HCT116 (cell line): ENCODE measurements at regions not wholly inside any gene's neighbourhood (a gene's known extent, or its start where the extent isn't known, plus 50 kb on each side); places are given as distances from the start of the nearest gene placed in this dataset.

ENCODE experiments used
- ATAC-seq: fragments of 200-7000 bp; cut with Tn5 transposase; 2 replicates; pipeline ENCODE4 v1.9.1; 2020; ENCODE audit warnings: mild to moderate bottlenecking, moderate library complexity
- BruUV-seq: library from RNA; stranded (reverse); fragments of 400-500 nt; replicated peaks from 2 replicates; lab custom pipeline; 2021; lab: Mats Ljungman, UMichigan
- CTCF ChIA-PET: fragments of 300-600 bp; sonication (Branson Sonifier 250); formaldehyde crosslinking; loops from one replicate; lab custom pipeline; 2021; ENCODE audit warnings: antibody characterized with exemption; lab: Charles Lee
- POLR2A ChIA-PET: fragments of 300-600, 350-600 bp; sonication (Branson Sonifier 250); formaldehyde crosslinking; loops from one replicate; lab custom pipeline; 2021; ENCODE audit warnings: antibody characterized with exemption; lab: Charles Lee
- RAD21 ChIA-PET, 2 experiments: fragments of 300-600 bp; sonication (Branson Sonifier 250); formaldehyde crosslinking; loops; one replicate each; lab custom pipeline; 2023; ENCODE audit warnings: low total read pairs in 2 of 2; ENCODE audit not compliant: uncharacterized antibody in 2 of 2, unreplicated experiment in 2 of 2, low non-redundant PET in 1 of 2; lab: Charles Lee
- DNase-seq: peaks from one replicate; pipeline ENCODE4 v3.0.0-alpha.2; 2010; ENCODE audit warnings: low read depth, low spot score
- H2AFZ ChIP-seq: fragments of 200-600 bp; shearing (Covaris generic), sonication (generic); 2 replicates; pipeline ENCODE4 v1.6.1; 2017; ENCODE audit warnings: low read depth, mixed run types, mixed read lengths, antibody characterized with exemption, low read length; ENCODE audit not compliant: poor library complexity, severe bottlenecking
- H3K27ac ChIP-seq: 2 replicates; pipeline ENCODE4 v1.5.1; 2012; ENCODE audit warnings: low read depth, low read length
- H3K27me3 ChIP-seq: fragments of 200-600 bp; sonication (generic); 2 replicates; pipeline ENCODE4 v1.6.1; 2016; ENCODE audit warnings: mixed run types, low read length, mixed read lengths; ENCODE audit not compliant: insufficient read depth
- H3K36me3 ChIP-seq, 2 experiments: fragments of 200-500 bp in 1 of 2; fragments of 200-600 bp in 1 of 2; sonication (Bioruptor generic) in 1 of 2; sonication (generic) in 1 of 2; 2 replicates each; pipeline versions ENCODE4 v1.5.1 to v1.6.1; 2014 to 2016; ENCODE audit warnings: low read length in 2 of 2, inconsistent platforms in 1 of 2, mixed read lengths in 1 of 2, mixed run types in 1 of 2; ENCODE audit not compliant: insufficient read depth in 2 of 2, control insufficient read depth in 1 of 2
- H3K4me1 ChIP-seq, 2 experiments: fragments of 200-600 bp in 1 of 2; sonication (generic) in 1 of 2; 2 replicates each; pipeline versions ENCODE4 v1.5.1 to v1.6.1; 2012 to 2017; ENCODE audit warnings: low read length in 2 of 2, inconsistent platforms in 1 of 2, mild to moderate bottlenecking in 1 of 2, mixed read lengths in 1 of 2, mixed run types in 1 of 2, moderate library complexity in 1 of 2; ENCODE audit not compliant: insufficient read depth in 2 of 2, control insufficient read depth in 1 of 2
- H3K4me2 ChIP-seq: fragments of 200-600 bp; sonication (generic); 2 replicates; pipeline ENCODE4 v1.6.1; 2017; ENCODE audit warnings: mixed run types, low read length, mixed read lengths
- H3K4me3 ChIP-seq, 2 experiments: fragments of 200-600 bp in 1 of 2; sonication (generic) in 1 of 2; replicated peaks in 1 of 2; 2 replicates each; pipeline ENCODE4 v1.5.1; 2011 to 2016; ENCODE audit warnings: low read length in 2 of 2, control low read depth in 1 of 2, low read depth in 1 of 2, mild to moderate bottlenecking in 1 of 2, mixed read lengths in 1 of 2, mixed run types in 1 of 2
- H3K79me2 ChIP-seq: fragments of 200-600 bp; sonication (generic); 2 replicates; pipeline ENCODE4 v1.6.1; 2017; ENCODE audit warnings: mild to moderate bottlenecking, mixed run types, low read length, moderate library complexity, mixed read lengths; ENCODE audit not compliant: insufficient read depth
- H3K9ac ChIP-seq: fragments of 200-600 bp; sonication (generic); 2 replicates; pipeline ENCODE4 v1.6.1; 2016; ENCODE audit warnings: low read length, mixed read lengths
- H3K9me2 ChIP-seq: fragments of 200-600 bp; sonication (generic), shearing (Covaris generic); 2 replicates; pipeline ENCODE4 v1.6.1; 2017; ENCODE audit warnings: mixed run types, mild to moderate bottlenecking, moderate library complexity; ENCODE audit not compliant: insufficient read depth
- H3K9me3 ChIP-seq, 2 experiments: fragments of 200-500 bp in 1 of 2; fragments of 200-600 bp in 1 of 2; sonication (Bioruptor generic) in 1 of 2; sonication (generic) in 1 of 2; 2 replicates each; pipeline ENCODE4 v1.6.1; 2014 to 2017; ENCODE audit warnings: low read length in 2 of 2, mixed read lengths in 2 of 2, inconsistent platforms in 1 of 2, low read depth in 1 of 2, mild to moderate bottlenecking in 1 of 2, mixed run types in 1 of 2, moderate library complexity in 1 of 2; ENCODE audit not compliant: control insufficient read depth in 1 of 2, insufficient read depth in 1 of 2
- H4K20me1 ChIP-seq: fragments of 200-600 bp; sonication (generic), shearing (Covaris generic); 2 replicates; pipeline ENCODE4 v1.6.1; 2017; ENCODE audit warnings: mixed run types, mild to moderate bottlenecking, moderate library complexity; ENCODE audit not compliant: insufficient read depth
- CBX3 ChIP-seq: IDR thresholded peaks from 2 replicates; pipeline ENCODE4 v1.6.1; 2012; ENCODE audit warnings: low read depth
- POLR2A ChIP-seq: IDR thresholded peaks from 2 replicates; pipeline ENCODE4 v1.7.0; 2011; ENCODE audit warnings: borderline replicate concordance; ENCODE audit not compliant: insufficient read depth, insufficient read length; ENCODE audit errors: extremely low read depth
- RAD21 ChIP-seq: IDR thresholded peaks from 2 replicates; pipeline ENCODE4 v1.6.1; 2012; ENCODE audit warnings: low read depth, mild to moderate bottlenecking
- SIN3A ChIP-seq: IDR thresholded peaks from 2 replicates; pipeline ENCODE4 v1.6.1; 2012; ENCODE audit warnings: low read depth
- ZFX ChIP-seq: fragments of 450-650 bp; IDR thresholded peaks from 2 replicates; pipeline ENCODE4 v1.6.1; 2017
- intact Hi-C: fragments of 100-400 bp; cut with micrococcal nuclease; formaldehyde crosslinking; loops from 2 replicates; pipeline ENCODE4 v1.10.0; 2022

DNA sequence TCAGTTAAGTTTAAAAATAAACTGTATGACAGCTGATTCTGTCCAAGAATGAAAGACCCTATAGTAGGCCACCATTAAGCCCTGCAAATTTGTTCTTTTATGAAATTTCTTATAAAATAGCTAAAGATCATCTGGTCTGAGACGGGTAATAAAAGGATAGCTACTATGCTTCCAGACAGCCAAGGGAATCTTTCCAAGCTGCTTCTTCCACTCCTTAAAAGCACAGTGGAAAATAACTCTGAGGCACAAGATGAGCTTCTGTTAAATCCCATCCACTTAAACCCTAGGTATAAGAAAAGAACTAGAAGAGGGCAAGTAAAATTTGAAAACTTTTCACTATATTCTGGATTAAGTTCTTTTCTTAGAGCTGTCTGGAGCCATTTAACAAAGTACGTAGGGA is 194.3 kb downstream of the CAPZA3 start:
- no peaks in the 10 kb centered on the region; a peak in 1 of 4 replicates for H3K9me3 ChIP-seq
- no peak for DNase-seq
- no peak overlapping the region for H3K27ac ChIP-seq
- POLR2A ChIA-PET, result no interaction called here
- no peak for ATAC-seq
- CTCF ChIA-PET, result no interaction called here
- no peak for TF ChIP-seq SIN3A
- no peak for TF ChIP-seq ZFX
- TF ChIP-seq CBX3, result no peak
- intact Hi-C loops, result no loop called here
- no TSS peak for BruUV-seq
- no peaks in the 10 kb centered on the region for H3K36me3 ChIP-seq
- H3K9me2 ChIP-seq, result no peaks in the 10 kb centered on the region
- no peak overlapping the region for H3K4me3 ChIP-seq
- no peaks in the 10 kb centered on the region for H3K79me2 ChIP-seq
- no peaks in the 10 kb centered on the region for H3K27me3 ChIP-seq
- no peak overlapping the region for H3K9ac ChIP-seq
- H3K4me1 ChIP-seq, result no peaks in the 10 kb centered on the region
- no peak overlapping the region for H3K4me2 ChIP-seq
- no peak overlapping the region for H2AFZ ChIP-seq
- no peaks in the 10 kb centered on the region for H4K20me1 ChIP-seq
- RAD21 ChIA-PET, result interaction anchor here in 1 of 2 experiments (0.6 kb wide), 1 partner anchor 79 kb away, joined by 8 read pairs; no protein-coding TSS in a partner anchor

GRCh38 chr12:18932715-18933114 is 194.8 kb downstream of the CAPZA3 start:
- no TSS peak for BruUV-seq
- Histone ChIP-seq H3K27ac (no peak overlapping the region), H3K4me1 (no peaks in the 10 kb centered on the region), H3K9ac (no peak overlapping the region), H4K20me1 (no peaks in the 10 kb centered on the region), H3K9me3 (no peaks in the 10 kb centered on the region; a peak in 1 of 4 replicates), H3K4me2 (no peak overlapping the region), H3K9me2 (no peaks in the 10 kb centered on the region), H3K79me2 (no peaks in the 10 kb centered on the region), H3K36me3 (no peaks in the 10 kb centered on the region), H2AFZ (no peak overlapping the region), H3K4me3 (no peak overlapping the region), H3K27me3 (no peaks in the 10 kb centered on the region)
- ChIA-PET POLR2A (no interaction called here), CTCF (no interaction called here), RAD21 (interaction anchor here in 1 of 2 experiments (0.6 kb wide), 1 partner anchor 79 kb away, joined by 8 read pairs; no protein-coding TSS in a partner anchor)
- ATAC-seq (no peak), DNase-seq (no peak)
- TF ChIP-seq RAD21, result no peak
- TF ChIP-seq POLR2A, result no peak
- intact Hi-C loops, result no loop called here
